Epithelial cell of esophagus (primary cell): ENCODE measurements at regions not wholly inside any gene's neighbourhood (a gene's known extent, or its start where the extent isn't known, plus 50 kb on each side); places are given as distances from the start of the nearest gene placed in this dataset.
"Not testable (repeated sequence)": the region's sequence is repeated elsewhere in the genome, so short reads cannot be mapped to it uniquely, and the experiment has no call there.

Experiments
- DNase-seq: peaks from one replicate; pipeline ENCODE4 v3.0.0; 2010; ENCODE audit warnings: low read depth
- H3K4me3 ChIP-seq: 2 replicates; pipeline ENCODE4 v1.5.1; 2011; ENCODE audit warnings: mild to moderate bottlenecking, low read length, control low read depth
- TF ChIP-seq, protein P1 (sequence below): IDR thresholded peaks from 2 replicates; pipeline ENCODE4 v1.5.1; 2011; ENCODE audit warnings: low read depth, mild to moderate bottlenecking, low read length, control low read depth, inconsistent platforms; ENCODE audit not compliant: insufficient read depth; ENCODE audit errors: missing control alignments

DNA sequence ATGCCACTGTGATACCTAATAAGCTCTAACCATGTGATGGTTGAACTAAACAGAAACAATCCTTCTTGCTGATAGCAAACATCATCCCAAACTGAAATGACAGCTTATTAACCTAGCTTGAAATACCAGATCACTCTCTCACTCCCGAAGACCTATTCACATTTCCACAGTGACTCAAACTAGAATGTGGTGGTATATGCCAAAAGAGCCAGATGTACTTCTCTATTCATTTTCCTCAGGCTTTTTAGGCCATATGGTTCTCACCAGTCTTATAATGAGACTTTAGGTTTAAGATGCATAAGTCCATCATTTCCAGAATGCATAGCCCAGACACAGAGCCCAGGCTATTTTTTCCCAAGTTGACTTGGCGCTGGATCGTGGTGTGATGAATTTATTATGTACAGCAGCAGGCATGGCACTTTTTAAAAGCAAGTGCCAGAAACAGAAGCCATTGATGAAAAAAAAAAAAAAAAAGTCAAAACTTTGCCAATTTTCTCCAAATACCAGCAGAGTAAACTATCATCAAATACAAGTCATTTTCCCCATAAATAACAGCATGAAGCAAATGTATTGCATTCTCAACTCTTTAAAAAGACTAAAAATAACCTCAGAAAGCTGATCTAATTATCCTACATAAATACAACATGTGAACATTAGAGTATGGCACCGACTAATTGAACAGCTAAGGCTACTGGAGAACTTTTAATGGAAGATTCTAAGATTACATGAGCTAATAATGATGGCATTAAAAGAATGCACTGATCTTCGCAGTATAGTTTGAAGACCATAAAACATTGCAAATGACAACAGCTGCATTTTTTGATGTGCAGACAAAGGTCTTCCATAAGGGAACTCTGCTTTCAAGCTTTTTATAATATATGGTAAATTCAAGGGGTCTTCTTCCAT lies 365.4 kb downstream of the LRRIQ3 start:
- TF ChIP-seq, protein P1, sequence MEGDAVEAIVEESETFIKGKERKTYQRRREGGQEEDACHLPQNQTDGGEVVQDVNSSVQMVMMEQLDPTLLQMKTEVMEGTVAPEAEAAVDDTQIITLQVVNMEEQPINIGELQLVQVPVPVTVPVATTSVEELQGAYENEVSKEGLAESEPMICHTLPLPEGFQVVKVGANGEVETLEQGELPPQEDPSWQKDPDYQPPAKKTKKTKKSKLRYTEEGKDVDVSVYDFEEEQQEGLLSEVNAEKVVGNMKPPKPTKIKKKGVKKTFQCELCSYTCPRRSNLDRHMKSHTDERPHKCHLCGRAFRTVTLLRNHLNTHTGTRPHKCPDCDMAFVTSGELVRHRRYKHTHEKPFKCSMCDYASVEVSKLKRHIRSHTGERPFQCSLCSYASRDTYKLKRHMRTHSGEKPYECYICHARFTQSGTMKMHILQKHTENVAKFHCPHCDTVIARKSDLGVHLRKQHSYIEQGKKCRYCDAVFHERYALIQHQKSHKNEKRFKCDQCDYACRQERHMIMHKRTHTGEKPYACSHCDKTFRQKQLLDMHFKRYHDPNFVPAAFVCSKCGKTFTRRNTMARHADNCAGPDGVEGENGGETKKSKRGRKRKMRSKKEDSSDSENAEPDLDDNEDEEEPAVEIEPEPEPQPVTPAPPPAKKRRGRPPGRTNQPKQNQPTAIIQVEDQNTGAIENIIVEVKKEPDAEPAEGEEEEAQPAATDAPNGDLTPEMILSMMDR = no peak
- H3K4me3 ChIP-seq = no peak overlapping the region
- no peak for DNase-seq

DNA sequence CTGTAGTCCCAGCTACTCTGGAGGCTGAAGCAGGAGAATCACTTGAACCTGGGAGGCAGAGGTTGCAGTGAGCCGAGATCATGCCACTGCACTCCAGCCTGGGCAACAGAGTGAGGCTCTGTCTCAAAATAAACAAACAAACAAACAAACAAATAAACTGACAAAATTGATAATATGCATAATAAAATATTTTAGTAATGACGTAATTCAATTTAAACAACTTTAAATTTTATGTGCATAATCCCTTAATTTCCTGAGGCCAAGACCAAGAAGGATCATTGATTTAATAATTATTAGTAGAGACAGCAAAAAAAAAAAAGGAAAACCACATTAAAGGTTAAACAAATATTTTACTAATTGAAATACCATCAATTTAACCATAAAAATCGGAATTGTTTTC lies 370.7 kb downstream of the LRRIQ3 start:
- not testable (repeated sequence) for DNase-seq, H3K4me3 ChIP-seq

DNA sequence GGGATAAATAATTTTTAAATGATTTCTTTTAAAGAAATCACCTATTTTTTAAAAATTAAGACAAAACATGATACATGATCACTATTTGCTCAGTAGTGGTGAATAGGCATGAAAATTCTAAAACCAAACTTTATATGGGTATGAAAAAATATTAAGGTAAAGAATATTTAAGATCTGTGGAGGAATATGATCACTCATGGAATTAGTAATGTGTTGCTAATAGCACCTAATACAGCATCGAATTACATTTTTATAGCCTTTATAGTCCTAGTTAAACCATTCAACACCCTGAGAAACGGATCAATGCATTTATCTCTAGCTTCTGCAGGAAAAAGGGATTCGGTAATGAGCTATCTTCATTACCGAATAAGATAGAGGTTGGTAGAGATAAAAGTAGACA lies 373.9 kb downstream of the LRRIQ3 start:
- H3K4me3 ChIP-seq = no peak overlapping the region
- TF ChIP-seq, protein P1 = no peak
- no peak for DNase-seq

DNA sequence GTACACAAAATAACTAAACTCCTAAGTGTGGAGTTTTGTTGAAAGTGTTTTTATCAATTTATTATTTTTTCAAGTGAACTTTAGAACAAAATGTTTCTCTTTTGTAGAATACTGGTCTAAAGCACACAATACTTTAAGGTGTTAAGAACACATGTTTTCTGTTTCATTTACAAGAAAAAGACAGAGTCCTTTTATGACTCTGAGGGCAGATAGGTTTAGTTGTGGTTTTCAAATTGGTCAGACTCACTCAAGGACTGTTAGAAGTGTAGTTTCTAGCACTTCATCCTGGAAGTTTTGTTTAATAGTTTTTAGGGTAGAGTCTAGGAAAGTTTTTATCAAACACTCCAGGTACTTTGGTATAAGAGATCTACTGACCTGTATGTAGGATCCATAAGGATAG lies 376.5 kb downstream of the LRRIQ3 start:
- no peak overlapping the region for H3K4me3 ChIP-seq
- no peak for DNase-seq
- TF ChIP-seq, protein P1 = no peak

DNA sequence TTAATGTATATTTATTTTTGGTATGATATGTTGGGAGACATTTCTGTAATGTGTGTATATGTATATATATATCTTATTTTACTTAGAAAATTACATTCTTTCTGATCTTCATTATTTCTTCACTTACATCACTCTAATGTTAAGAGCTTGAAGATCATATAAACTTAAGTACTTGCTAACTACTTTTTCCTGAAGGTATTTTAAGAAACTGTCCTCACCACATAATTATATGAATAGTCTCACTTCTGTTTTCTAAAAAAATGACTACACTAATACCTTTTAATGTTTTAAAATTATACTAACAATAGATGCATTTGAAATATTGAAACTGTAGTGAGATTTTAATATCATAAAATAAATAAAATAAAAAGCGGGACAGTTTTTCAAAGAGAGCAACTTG lies 377.1 kb downstream of the LRRIQ3 start:
- TF ChIP-seq, protein P1 = no peak
- no peak overlapping the region for H3K4me3 ChIP-seq
- DNase-seq = no peak

DNA sequence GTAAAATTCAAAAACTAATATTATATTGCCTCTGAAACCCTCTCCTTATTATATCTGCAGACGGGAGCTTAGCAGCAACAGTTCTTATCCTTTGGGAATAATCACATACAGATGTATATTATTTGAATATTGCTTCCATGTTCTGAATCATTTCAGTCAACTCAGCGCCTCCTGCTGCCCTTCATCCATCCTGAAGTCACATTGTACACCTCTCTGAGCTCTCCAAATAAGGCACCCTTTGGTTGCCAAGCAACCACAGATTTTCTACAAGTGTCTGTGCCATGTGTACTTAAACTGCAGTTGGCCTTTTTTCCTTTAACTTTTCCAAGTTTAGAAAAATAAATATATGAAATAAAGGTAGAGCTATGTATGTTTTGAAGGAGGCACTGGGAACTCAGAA lies 384.3 kb downstream of the LRRIQ3 start:
- DNase-seq = peak; percentile 26
- H3K4me3 ChIP-seq = no peak overlapping the region
- TF ChIP-seq, protein P1 = no peak

DNA sequence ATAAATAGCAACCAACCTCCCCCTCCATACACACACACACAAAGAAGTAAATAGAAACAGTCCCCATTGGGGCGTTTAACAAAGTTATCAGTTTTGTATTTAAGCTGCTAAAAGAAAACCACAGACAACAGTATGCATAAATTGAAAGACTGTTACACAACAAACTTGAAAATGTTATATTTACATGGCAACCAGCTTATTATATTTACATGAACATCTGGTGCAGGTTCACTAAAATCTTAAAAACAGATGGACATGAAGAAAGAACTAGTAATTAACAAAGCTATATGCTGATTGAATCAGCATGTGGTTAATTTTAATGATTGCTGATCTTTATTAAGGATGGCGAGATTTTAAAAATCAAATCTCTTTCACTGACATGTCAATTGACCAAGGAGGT lies 384.7 kb downstream of the LRRIQ3 start:
- TF ChIP-seq, protein P1 = no peak

More for the DNA sequence above, 384.7 kb downstream of the LRRIQ3 start:
- DNase-seq = no peak
- no peak overlapping the region for H3K4me3 ChIP-seq
